ENCODE measurements at regions not wholly inside any gene's neighbourhood (a gene's known extent, or its start where the extent isn't known, plus 50 kb on each side); places are given as distances from the start of the nearest gene placed in this dataset.

DNA sequence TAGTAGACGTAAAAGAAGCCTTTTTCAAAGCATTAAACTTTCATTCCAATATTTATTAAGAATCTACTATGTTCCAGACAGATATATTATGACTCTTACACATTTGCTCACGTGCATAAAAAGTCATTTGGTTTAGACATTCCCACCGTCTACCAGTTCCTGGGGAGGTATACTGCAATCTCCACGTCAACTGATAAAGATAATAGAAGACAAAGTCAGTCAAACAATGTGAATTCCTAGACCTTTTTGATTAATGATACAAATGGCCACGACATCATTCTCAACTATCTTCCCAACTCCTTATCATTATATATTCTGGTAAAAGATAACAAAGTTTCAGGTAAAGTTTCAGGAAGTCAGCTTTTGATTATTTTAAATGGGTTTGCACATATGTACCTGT is 69.0 kb downstream of the SIPA1L2 start:
- Histone ChIP-seq H3K27me3 (ENCODE audit: control insufficient read depth in 2 of 2, insufficient read depth in 2 of 2, low read length in 2 of 2) (no peaks in the 10 kb centered on the region), H3K27ac (ENCODE audit: insufficient read depth, low read depth, low read length) (no peak overlapping the region)
- dilution Hi-C loops (cut with MboI; ENCODE audit: extremely low pct_ligation_motif_present, low sequenced_read_pairs) = no loop called here

More for the DNA sequence above, 69.0 kb downstream of the SIPA1L2 start:
- Histone ChIP-seq H2AFZ (ENCODE audit: low read depth, low read length) (no peak overlapping the region), H4K20me1 (replicated peaks; ENCODE audit: control insufficient read depth, extremely low read depth, insufficient read depth, low read length) (no peaks in the 10 kb centered on the region), H3K4me2 (ENCODE audit: insufficient read depth, low read length) (no peak overlapping the region), H3K9me3 (replicated peaks; ENCODE audit: control insufficient read depth, insufficient read depth, low read length) (no peaks in the 10 kb centered on the region), H3K9me1 (replicated peaks; ENCODE audit: control insufficient read depth, extremely low read depth, insufficient read depth, low read length) (no peaks in the 10 kb centered on the region), H3K4me3 (replicated peaks in 1 of 3; ENCODE audit: insufficient read depth in 1 of 3, low read depth in 1 of 3, low read length in 3 of 3) (no peak overlapping the region), H3K9ac (replicated peaks; ENCODE audit: extremely low read depth, insufficient read depth, low read length) (no peak overlapping the region), H3K36me3 (ENCODE audit: control insufficient read depth in 2 of 2, extremely low read depth in 1 of 2, insufficient read depth in 2 of 2, low read length in 2 of 2) (no peaks in the 10 kb centered on the region), H3K4me1 (ENCODE audit: control insufficient read depth, extremely low read depth, insufficient read depth, low read length) (peaks cover 24% of the 10 kb centered on the region), H3K79me2 (ENCODE audit: control insufficient read depth, insufficient read depth, low read length) (no peaks in the 10 kb centered on the region)
- CTCF ChIA-PET = interaction anchor here (0.8 to 0.9 kb wide), 2 partner anchors 9 to 10 kb away, joined by 3 read pairs; no protein-coding TSS in a partner anchor
- intact Hi-C loops (cut with micrococcal nuclease) = no loop called here
- BruUV-seq (replicated peaks) = no TSS peak
- DNase-seq (ENCODE audit: low read depth, low spot score) = no peak
- POLR2A ChIA-PET = no interaction called here
- TF ChIP-seq, protein P1, sequence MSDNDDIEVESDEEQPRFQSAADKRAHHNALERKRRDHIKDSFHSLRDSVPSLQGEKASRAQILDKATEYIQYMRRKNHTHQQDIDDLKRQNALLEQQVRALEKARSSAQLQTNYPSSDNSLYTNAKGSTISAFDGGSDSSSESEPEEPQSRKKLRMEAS (IDR thresholded peaks at IDR 0.05; ENCODE audit: insufficient read depth, insufficient read length) = no peak
- TF ChIP-seq FOS (IDR thresholded peaks at IDR 0.05; ENCODE audit: borderline replicate concordance, insufficient read depth, low read length) (no peak), MYC (IDR thresholded peaks at IDR 0.05; ENCODE audit: low read depth, low read length) (no peak), POLR2AphosphoS5 (IDR thresholded peaks at IDR 0.05; ENCODE audit: insufficient read depth, low read depth, low read length) (no peak), JUN (IDR thresholded peaks at IDR 0.05; ENCODE audit: borderline replicate concordance, insufficient read depth, insufficient read length, low read depth) (no peak), GATA2 (IDR thresholded peaks at IDR 0.05; ENCODE audit: insufficient read depth, insufficient read length, low read depth, low read length) (no peak), POLR2A (IDR thresholded peaks at IDR 0.05; ENCODE audit: low read depth, low read length) (no peak), EZH2 (IDR thresholded peaks at IDR 0.05; ENCODE audit: borderline replicate concordance, low read depth, low read length, severe bottlenecking) (no peak)
- TF ChIP-seq, protein P2, sequence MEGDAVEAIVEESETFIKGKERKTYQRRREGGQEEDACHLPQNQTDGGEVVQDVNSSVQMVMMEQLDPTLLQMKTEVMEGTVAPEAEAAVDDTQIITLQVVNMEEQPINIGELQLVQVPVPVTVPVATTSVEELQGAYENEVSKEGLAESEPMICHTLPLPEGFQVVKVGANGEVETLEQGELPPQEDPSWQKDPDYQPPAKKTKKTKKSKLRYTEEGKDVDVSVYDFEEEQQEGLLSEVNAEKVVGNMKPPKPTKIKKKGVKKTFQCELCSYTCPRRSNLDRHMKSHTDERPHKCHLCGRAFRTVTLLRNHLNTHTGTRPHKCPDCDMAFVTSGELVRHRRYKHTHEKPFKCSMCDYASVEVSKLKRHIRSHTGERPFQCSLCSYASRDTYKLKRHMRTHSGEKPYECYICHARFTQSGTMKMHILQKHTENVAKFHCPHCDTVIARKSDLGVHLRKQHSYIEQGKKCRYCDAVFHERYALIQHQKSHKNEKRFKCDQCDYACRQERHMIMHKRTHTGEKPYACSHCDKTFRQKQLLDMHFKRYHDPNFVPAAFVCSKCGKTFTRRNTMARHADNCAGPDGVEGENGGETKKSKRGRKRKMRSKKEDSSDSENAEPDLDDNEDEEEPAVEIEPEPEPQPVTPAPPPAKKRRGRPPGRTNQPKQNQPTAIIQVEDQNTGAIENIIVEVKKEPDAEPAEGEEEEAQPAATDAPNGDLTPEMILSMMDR (IDR thresholded peaks at IDR 0.05; ENCODE audit: extremely low read depth in 1 of 2, insufficient read depth in 1 of 2, low read depth in 1 of 2, low read length in 2 of 2) = no peak
- FAIRE-seq = no peak

Measured in endothelial cell of umbilical vein (primary cell).